Activated CD4-positive, alpha-beta T cell treated with anti-CD3 and anti-CD28 coated beads, Interleukin-2, amount 50 U/mL, for 4 hours (primary cell): ENCODE measurements at regions not wholly inside any gene's neighbourhood (a gene's known extent, or its start where the extent isn't known, plus 50 kb on each side); places are given as distances from the start of the nearest gene placed in this dataset.
"Not testable (repeated sequence)": the region's sequence is repeated elsewhere in the genome, so short reads cannot be mapped to it uniquely, and the experiment has no call there.

ENCODE experiments used
- DNase-seq, 2 experiments: peaks; one replicate each; pipeline ENCODE4 v3.0.0-alpha.2; 2020

- no peak for DNase-seq
These were observed 67.2 kb upstream of the ZNF527 start for GRCh38 chr19:37303591-37304171.

- DNase-seq, result no peak
These were observed 66.6 kb upstream of the ZNF527 start for GRCh38 chr19:37304190-37304883.

GRCh38 chr19:37304884-37305255 is 66.0 kb upstream of the ZNF527 start:
- no peak for DNase-seq

GRCh38 chr19:37306383-37306963 is 64.4 kb upstream of the ZNF527 start:
- DNase-seq, result no peak

GRCh38 chr19:37309834-37310575 is 60.9 kb upstream of the ZNF527 start:
- peak in 1 of 2 experiments; percentile 17 for DNase-seq

- DNase-seq, result peak; percentile 44 to 52
These were observed 58.2 kb upstream of the ZNF527 start for GRCh38 chr19:37312531-37313334.

- no peak for DNase-seq
These were observed 57.6 kb upstream of the ZNF527 start for GRCh38 chr19:37313335-37313627.

- DNase-seq, result peak; percentile 86 to 87
These were observed 53.3 kb upstream of the ZNF527 start for GRCh38 chr19:37317403-37318209.

GRCh38 chr19:37320988-37321387 is 49.9 kb upstream of the ZNF527 start:
- not testable (repeated sequence) for DNase-seq
